ENCODE measurements at regions not wholly inside any gene's neighbourhood (a gene's known extent, or its start where the extent isn't known, plus 50 kb on each side); places are given as distances from the start of the nearest gene placed in this dataset.

GRCh38 chr2:193141998-193142397, 947.3 kb upstream of the TMEFF2 start:
- TF ChIP-seq CTCF (IDR thresholded peaks at IDR 0.05) (no peak), EZH2 (IDR thresholded peaks at IDR 0.05; ENCODE audit: borderline replicate concordance, insufficient read depth, low read depth, low read length, poor library complexity, severe bottlenecking) (no peak)

Measured in B cell (primary cell).